Fibroblast of gingiva (primary cell): ENCODE measurements at regions not wholly inside any gene's neighbourhood (a gene's known extent, or its start where the extent isn't known, plus 50 kb on each side); places are given as distances from the start of the nearest gene placed in this dataset.

Experiments used
- DNase-seq: peaks from one replicate; pipeline ENCODE4 v3.0.0-alpha.2; 2011; ENCODE audit warnings: low read depth

- no peak for DNase-seq
These were observed 892.0 kb upstream of the CELF2 start for GRCh38 chr10:10125676-10126075.

- no peak for DNase-seq
These were observed 891.5 kb upstream of the CELF2 start for GRCh38 chr10:10126218-10126617.

- no peak for DNase-seq
These were observed 889.3 kb upstream of the CELF2 start for GRCh38 chr10:10128387-10128786.

- no peak for DNase-seq
These were observed 887.0 kb upstream of the CELF2 start for GRCh38 chr10:10130686-10131085.

GRCh38 chr10:10132009-10132408, 885.7 kb upstream of the CELF2 start:
- no peak for DNase-seq

GRCh38 chr10:10133281-10133680, 884.4 kb upstream of the CELF2 start:
- no peak for DNase-seq

- DNase-seq = no peak
These were observed 879.0 kb upstream of the CELF2 start for GRCh38 chr10:10138685-10139084.

- no peak for DNase-seq
These were observed 875.8 kb upstream of the CELF2 start for GRCh38 chr10:10141782-10142382.

- no peak for DNase-seq
These were observed 871.1 kb upstream of the CELF2 start for GRCh38 chr10:10146604-10147003.

- no peak for DNase-seq
These were observed 867.8 kb upstream of the CELF2 start for GRCh38 chr10:10149899-10150298.

GRCh38 chr10:10156917-10157600, 860.6 kb upstream of the CELF2 start:
- no peak for DNase-seq

- no peak for DNase-seq
These were observed 856.8 kb upstream of the CELF2 start for GRCh38 chr10:10160821-10161312.

- no peak for DNase-seq
These were observed 852.8 kb upstream of the CELF2 start for GRCh38 chr10:10164848-10165247.

- DNase-seq = no peak
These were observed 852.3 kb upstream of the CELF2 start for GRCh38 chr10:10165415-10165814.

GRCh38 chr10:10178476-10178875, 839.2 kb upstream of the CELF2 start:
- no peak for DNase-seq

GRCh38 chr10:10193848-10194247, 823.8 kb upstream of the CELF2 start:
- DNase-seq = no peak

GRCh38 chr10:10196701-10197100, 821.0 kb upstream of the CELF2 start:
- DNase-seq = no peak

- no peak for DNase-seq
These were observed 820.2 kb upstream of the CELF2 start for GRCh38 chr10:10197423-10197822.

GRCh38 chr10:10198363-10198762, 819.3 kb upstream of the CELF2 start:
- DNase-seq = no peak

GRCh38 chr10:10204415-10204814, 813.3 kb upstream of the CELF2 start:
- no peak for DNase-seq

- no peak for DNase-seq
These were observed 811.8 kb upstream of the CELF2 start for GRCh38 chr10:10205906-10206305.

- DNase-seq = no peak
These were observed 810.1 kb upstream of the CELF2 start for GRCh38 chr10:10207538-10207937.

GRCh38 chr10:10208196-10208595, 809.5 kb upstream of the CELF2 start:
- DNase-seq = no peak

- peak; percentile 6 for DNase-seq
These were observed 808.5 kb upstream of the CELF2 start for GRCh38 chr10:10209167-10209566.
